Testis (tissue), 2 donors: ENCODE measurements at regions not wholly inside any gene's neighbourhood (a gene's known extent, or its start where the extent isn't known, plus 50 kb on each side); places are given as distances from the start of the nearest gene placed in this dataset.

Experiments used
- POLR2A ChIP-seq: fragments of 450-650 bp; IDR thresholded peaks from one replicate; pipeline ENCODE4 v1.6.1; 2017; ENCODE audit warnings: antibody characterized with exemption, mild to moderate bottlenecking, moderate library complexity
- TF ChIP-seq, protein P1 (sequence below), 3 experiments: fragments of 450-650 bp in 2 of 3; fragments of 200-600 bp in 1 of 3; sonication (generic) in 1 of 3; IDR thresholded peaks; one replicate each; pipeline ENCODE4 v1.5.1; 2016 to 2019; ENCODE audit warnings: antibody characterized with exemption in 3 of 3, mild to moderate bottlenecking in 2 of 3, moderate library complexity in 1 of 3

DNA sequence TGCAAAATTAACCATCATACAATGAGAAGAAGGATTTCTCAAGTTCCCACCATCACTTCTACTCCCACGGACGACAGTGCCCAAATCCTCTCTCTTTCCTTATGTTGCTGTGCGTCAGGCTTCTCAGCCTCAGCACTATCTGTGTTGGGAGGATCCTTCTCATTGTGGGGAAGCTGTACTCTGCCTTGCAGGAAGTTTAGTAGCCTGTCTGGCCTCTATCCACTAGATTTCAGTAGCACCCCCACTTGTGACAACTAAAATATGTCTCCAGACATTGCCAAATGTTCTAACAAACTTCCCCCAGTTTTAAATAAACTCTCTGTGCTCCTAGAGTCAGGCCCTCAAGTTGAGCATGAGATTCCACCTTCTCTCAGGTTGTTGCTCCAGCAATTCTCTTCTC lies 545.9 kb upstream of the ZFP42 start:
- TF ChIP-seq POLR2A: no peak
- TF ChIP-seq, protein P1, sequence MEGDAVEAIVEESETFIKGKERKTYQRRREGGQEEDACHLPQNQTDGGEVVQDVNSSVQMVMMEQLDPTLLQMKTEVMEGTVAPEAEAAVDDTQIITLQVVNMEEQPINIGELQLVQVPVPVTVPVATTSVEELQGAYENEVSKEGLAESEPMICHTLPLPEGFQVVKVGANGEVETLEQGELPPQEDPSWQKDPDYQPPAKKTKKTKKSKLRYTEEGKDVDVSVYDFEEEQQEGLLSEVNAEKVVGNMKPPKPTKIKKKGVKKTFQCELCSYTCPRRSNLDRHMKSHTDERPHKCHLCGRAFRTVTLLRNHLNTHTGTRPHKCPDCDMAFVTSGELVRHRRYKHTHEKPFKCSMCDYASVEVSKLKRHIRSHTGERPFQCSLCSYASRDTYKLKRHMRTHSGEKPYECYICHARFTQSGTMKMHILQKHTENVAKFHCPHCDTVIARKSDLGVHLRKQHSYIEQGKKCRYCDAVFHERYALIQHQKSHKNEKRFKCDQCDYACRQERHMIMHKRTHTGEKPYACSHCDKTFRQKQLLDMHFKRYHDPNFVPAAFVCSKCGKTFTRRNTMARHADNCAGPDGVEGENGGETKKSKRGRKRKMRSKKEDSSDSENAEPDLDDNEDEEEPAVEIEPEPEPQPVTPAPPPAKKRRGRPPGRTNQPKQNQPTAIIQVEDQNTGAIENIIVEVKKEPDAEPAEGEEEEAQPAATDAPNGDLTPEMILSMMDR (IDR thresholded peaks at IDR 0.05): no peak
